GM19035 (cell line): ENCODE measurements at regions not wholly inside any gene's neighbourhood (a gene's known extent, or its start where the extent isn't known, plus 50 kb on each side); places are given as distances from the start of the nearest gene placed in this dataset.

Experiments
- ATAC-seq: cut with Tn5 transposase; IDR thresholded peaks from one replicate; pipeline ENCODE4 v1.9.1; 2021; ENCODE audit not compliant: unreplicated experiment

DNA sequence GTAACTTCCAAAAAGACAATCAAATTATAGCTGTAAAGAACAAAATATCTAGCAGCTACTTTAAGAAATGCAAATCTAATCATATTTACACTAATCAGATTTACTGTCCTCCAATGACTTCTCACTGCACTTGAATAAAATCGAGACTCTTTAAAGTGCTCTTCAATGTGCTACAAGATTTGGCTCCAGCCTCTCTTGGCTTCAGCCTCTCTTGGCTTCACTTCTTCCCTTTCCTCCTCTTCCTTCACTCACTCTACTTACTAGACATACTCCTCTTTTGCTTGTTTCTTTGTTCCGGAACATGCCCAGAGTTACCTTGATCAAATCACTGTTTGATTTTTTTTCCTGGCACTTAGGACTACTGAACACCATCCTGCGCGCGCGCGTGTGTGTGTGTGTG is 495.4 kb downstream of the LMO7 start:
- ATAC-seq = no peak

DNA sequence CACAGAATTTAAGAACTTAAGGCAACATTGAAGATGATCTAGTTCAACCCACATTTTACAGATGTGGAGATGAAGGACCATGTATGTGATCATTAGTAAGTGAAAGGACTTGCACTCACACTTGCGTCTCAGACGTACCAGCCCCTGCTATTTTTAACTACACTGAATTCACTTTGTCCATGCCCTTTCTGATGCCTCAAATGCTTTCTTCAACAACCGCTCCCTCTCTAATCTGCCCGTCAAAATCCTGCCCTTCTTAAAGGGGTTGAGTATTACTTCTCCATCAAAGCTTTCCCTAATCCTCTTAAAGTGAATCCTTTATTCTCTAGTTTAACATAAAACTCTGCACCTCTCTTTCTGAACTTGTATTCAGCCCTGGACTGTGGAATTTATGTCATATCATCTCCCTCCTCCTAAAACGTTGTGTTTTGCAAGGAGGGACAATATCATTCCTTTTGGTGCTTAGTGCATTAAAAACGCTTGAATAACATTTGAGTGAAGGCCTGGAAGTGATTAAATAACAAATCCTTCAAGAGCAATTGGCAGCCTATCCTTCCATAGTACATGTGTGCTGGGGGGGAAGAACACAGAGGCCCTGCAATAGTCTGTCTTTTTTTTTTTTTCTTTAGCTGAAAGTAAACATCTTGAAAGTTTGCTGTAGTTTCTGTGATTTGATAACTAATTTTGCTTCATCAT is 493.3 kb downstream of the LMO7 start:
- ATAC-seq = no peak

DNA sequence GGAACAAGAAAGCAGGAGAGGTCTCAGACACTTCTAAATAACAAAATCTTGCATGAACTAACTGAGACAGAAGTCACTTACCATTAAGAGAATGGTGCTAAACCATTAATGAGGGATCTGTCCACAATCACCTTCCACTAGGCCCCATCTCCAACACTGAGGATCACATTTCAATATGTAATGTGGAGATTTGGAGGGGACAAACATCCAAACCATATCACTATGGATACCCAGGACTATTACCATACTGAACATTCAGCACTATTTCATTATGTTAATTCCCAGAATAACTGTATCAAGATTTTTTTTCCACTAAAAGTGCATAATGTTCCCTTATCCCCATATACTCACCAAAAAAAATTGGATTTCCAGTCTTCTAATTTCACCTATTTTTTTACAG is 491.8 kb downstream of the LMO7 start:
- no peak for ATAC-seq

- ATAC-seq = no peak
These were observed 487.4 kb downstream of the LMO7 start for GRCh38 chr13:76123548-76123947.

- ATAC-seq = no peak
These were observed 480.7 kb downstream of the LMO7 start for GRCh38 chr13:76116751-76117360.

DNA sequence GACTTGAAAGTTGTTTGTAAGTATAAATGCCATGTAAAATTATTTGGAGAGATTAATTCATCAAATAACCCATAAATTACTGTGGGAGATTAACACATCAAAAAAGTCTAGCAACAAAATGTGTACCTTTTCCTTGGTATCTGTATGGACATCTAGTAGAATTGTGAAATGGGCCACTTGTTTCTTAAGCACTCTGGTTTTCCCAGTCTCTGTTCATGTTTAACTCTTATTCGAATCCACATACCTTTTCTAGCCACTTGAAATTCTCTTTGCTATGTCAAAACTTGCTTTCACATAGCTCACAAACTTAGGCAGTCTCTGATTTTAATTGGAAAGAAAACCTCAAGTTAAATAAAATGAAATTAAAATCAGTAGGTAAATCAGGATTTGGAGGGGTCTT is 470.6 kb downstream of the LMO7 start:
- no peak for ATAC-seq

DNA sequence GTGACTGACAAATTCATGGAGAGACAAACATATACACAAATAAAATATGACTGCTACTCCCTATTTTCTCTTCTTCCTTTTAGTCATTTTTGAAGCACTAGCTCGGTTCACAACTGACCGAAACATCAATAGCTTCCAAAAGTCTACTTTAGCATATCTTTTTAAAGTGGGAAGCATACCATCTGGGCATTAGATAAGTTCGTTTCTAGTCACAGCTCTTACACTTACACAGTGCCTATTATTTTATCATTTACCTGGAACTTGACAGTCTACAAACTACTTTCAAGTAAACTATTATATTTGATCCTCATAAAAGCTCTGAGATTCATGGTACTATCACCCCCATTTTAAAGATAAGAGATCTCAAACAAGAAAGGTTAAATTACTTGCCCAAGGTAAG is 458.5 kb downstream of the LMO7 start:
- no peak for ATAC-seq

GRCh38 chr13:76091076-76091475 is 454.9 kb downstream of the LMO7 start:
- no peak for ATAC-seq

GRCh38 chr13:76086729-76087128 is 450.6 kb downstream of the LMO7 start:
- ATAC-seq = no peak

DNA sequence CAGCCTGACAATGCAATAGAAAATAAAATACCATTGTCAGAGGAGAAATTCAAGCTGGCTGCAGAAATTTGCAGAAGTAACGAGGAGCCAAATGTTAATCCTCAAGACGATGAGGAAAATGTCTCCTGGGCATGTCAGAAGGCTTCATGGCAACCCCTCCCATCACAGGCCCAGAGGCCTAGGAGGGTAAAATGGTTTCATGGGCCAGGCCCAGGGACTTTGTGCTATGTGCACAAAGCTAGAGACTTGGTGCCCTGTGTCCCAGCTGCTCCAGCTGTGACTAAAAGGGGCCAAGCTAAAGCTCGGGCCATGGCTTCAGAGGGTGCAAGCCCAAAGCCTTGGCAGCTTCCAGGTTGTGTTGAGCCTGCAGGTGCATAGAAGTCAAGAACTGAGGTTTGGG is 431.7 kb downstream of the LMO7 start:
- ATAC-seq = no peak

DNA sequence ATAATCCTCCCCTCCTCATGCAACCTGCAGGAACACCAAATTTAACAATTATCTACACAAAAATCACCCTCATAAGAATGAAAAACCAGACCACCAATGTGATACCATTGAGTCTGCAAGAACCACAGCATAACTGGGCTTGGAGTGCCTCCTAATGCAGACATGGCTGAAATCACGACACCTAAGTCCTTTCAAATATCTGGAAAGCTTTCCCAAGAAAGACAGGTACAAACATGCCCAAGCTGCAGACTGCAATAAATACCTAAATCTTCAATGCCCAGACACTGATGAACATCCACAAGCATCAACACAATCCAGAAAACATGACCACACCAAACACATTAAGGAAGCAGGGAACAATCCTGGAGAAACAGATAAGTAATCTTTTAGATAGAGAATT is 417.1 kb downstream of the LMO7 start:
- ATAC-seq = no peak

DNA sequence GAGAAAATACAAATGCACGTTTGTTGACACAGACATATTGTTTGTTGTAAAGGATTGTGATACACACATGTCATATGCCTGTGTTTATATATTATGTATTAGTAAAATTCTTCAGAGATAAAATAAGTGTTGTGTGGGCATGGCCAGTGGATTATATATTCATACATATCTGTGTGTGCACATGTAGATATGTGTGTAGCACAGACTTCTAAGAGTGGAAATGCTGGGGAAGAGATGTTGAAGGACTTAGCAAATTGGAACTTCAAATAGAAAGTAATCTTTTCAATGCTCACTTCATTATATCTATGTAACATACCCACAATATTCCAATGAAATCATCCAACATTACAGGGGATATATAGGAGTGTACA is 413.2 kb downstream of the LMO7 start:
- ATAC-seq = no peak

GRCh38 chr13:76048675-76049375 is 412.7 kb downstream of the LMO7 start:
- no peak for ATAC-seq

DNA sequence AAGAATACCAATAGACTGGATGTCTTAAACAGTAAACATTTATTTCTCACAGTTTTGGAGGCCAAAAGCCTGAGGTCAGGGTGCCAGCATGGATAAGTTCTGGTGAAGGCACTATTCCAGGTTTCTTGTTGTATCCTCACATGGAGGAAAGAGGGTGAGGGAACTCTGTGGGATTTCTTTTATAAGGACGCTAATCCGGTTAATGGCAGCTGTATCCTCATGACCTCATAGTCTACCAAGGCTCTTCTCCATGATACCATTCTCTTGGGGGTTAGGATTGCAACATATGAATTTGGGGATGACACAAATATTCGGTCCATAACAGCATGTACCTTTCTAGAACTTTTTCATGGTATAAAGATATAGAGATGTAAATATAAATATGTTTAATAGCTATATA is 412.0 kb downstream of the LMO7 start:
- no peak for ATAC-seq

- no peak for ATAC-seq
These were observed 407.7 kb downstream of the LMO7 start for GRCh38 chr13:76043874-76044273.

DNA sequence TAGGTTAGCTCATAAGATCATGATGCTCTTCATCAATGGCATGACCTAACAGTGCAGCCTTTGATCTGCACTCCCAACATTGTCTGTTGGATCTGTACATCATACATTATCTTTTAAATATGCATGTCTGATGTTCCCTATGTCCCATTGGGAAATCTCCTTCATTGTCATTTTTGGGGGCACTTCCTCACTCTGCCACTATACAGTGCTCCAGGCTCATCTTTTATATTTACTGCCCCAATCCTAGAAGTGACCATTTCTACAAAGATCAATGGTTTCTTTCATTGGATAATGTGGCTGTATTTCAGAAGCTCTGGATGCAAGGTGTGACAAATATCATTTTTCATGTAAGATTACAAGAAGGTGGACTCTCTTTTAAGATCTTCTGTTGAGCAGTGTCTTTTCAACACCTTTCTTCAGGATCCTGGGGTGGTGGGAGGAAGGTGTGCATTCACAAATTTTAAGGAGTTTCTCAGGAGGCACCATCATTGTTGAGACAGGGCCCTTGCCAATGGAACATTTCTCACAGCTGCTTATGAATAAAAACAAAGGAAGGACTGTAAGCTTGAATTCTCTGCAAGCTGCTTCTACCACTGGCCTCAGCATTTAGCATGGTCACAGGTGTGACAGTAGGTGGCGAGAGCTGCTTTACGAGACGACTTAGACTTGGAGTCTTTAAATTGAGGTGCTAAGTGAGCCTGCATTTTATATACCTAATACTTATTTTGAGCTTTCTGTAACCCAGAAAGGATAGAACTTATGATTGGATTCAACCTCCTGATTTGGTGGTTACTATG is 403.0 kb downstream of the LMO7 start:
- ATAC-seq = no peak

GRCh38 chr13:76036176-76036575 is 400.0 kb downstream of the LMO7 start:
- ATAC-seq = no peak

DNA sequence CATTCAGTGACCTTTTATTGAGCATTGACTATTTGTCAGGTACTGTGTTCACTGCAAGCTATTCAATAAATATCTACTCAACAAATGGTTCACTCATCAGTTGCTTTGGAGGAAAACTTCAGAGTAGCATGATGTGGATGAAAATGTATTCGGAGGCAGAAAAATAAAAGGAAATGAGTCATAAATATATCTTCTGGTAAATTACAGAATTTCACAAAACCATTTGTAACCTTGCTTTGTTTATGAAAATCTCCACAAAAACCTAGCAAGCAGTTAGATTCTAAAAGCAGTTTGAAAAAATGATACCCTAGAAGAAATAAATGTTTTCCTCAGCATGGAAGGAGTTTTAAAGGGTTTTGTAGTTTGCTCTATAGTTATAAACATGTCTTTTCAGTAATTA is 399.6 kb downstream of the LMO7 start:
- no peak for ATAC-seq

- ATAC-seq = no peak
These were observed 393.6 kb downstream of the LMO7 start for GRCh38 chr13:76029706-76030105.

DNA sequence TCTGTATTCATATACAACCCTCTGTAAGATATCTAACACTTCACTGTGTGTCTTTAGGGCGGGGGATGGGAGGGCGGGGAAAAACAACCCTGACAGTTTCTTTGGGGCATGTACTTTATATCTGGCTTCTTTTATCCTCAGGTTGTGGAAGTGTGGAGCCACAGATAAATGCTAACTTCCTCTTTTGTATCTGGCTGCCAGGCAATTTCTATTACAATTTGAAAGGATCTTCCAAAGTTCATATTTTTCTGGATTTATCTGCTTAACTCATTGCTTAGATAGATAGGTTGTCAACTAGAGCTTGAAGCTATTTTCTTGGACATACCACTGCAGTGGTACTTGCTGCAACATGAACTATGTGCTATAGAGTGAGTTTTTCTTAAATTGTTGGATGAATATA is 393.0 kb downstream of the LMO7 start:
- no peak for ATAC-seq

DNA sequence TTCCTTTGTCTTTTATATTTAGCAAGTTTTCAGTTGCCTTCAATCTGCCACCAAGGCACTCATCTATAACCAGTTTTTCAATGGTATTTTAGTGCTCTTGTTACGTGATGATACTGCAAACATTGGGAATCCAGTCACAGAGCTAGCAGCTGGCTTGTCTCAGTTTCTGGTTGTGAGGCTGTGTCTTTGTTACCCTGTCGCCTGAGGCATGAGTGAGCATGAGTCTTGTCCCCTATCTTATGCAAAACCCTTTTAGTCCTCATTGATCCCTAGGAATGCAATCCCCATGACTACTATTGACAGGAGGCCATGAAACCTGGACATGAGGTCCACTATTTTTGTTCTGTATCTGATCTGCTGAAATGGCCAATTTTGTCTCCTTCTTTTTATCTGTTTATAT is 391.0 kb downstream of the LMO7 start:
- ATAC-seq = no peak

DNA sequence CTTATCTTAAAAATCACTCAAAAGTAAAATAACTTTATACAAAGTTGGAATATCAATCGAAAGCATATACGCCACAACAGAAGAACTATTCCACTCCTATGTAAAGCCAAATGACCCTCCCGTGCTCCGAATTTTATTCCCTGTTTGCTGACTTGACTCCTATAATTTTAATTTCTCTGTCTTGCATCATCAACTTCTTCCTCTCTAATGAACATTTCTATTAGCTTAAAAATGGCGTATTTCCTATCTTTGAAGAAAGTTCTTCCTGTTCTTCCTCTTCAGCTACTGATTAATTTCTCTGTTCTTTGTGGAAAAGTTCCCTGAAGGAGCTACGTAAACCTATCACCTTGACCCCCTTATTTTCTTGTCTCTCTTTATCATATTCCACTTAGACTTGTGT is 389.3 kb downstream of the LMO7 start:
- no peak for ATAC-seq
